ENCODE measurements at regions not wholly inside any gene's neighbourhood (a gene's known extent, or its start where the extent isn't known, plus 50 kb on each side); places are given as distances from the start of the nearest gene placed in this dataset.

DNA sequence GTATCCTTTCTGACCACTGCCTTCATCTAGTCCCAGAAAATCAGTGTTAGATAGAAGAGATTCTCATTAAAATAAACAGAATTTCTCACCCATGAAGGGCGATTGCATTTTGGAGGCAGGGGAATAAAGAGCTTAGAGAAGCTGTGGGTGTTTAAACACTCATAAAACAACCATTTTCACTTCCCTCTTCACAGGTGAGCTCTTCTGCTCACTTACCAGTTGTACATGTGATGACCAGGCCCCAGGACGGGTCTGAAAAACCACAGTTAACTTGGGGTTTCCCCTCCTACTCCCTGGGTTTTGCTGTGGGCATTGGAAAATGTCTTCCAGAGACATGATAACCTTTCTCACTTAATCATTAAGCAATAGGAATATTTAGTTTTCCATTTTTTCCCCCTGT lies 411.6 kb upstream of the DPP6 start:
- Histone ChIP-seq H3K4me3 (no peak overlapping the region), H3K9ac (ENCODE audit: insufficient read depth in 1 of 2, low read length in 2 of 2) (no peak overlapping the region), H3K27ac (ENCODE audit: low read depth in 1 of 2, low read length in 1 of 2) (no peak overlapping the region), H3K9me3 (ENCODE audit: control insufficient read depth in 4 of 4, insufficient read depth in 3 of 4, low read length in 3 of 4) (peaks cover 0 to 8% (median 2%) of the 10 kb centered on the region in 4 donors), H3K4me1 (ENCODE audit: control insufficient read depth in 5 of 5, insufficient read depth in 5 of 5, low read length in 5 of 5) (peaks cover 0 to 3% (median 0%) of the 10 kb centered on the region in 5 donors), H3K36me3 (ENCODE audit: control insufficient read depth in 4 of 4, insufficient read depth in 4 of 4, low read length in 4 of 4) (no peaks in the 10 kb centered on the region), H3K27me3 (ENCODE audit: control insufficient read depth in 3 of 3, insufficient read depth in 3 of 3, low read length in 2 of 3) (no peaks in the 10 kb centered on the region)
- TF ChIP-seq, protein P1, sequence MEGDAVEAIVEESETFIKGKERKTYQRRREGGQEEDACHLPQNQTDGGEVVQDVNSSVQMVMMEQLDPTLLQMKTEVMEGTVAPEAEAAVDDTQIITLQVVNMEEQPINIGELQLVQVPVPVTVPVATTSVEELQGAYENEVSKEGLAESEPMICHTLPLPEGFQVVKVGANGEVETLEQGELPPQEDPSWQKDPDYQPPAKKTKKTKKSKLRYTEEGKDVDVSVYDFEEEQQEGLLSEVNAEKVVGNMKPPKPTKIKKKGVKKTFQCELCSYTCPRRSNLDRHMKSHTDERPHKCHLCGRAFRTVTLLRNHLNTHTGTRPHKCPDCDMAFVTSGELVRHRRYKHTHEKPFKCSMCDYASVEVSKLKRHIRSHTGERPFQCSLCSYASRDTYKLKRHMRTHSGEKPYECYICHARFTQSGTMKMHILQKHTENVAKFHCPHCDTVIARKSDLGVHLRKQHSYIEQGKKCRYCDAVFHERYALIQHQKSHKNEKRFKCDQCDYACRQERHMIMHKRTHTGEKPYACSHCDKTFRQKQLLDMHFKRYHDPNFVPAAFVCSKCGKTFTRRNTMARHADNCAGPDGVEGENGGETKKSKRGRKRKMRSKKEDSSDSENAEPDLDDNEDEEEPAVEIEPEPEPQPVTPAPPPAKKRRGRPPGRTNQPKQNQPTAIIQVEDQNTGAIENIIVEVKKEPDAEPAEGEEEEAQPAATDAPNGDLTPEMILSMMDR (IDR thresholded peaks at IDR 0.05; ENCODE audit: control extremely low read depth, extremely low read depth), result no peak
- ATAC-seq (ENCODE audit: insufficient read depth, low FRiP score) (no peak), DNase-seq (no peak)
- 66 to 73% methylated on average over 2 of the region's 2 CpGs for WGBS, 2 donors

DNA sequence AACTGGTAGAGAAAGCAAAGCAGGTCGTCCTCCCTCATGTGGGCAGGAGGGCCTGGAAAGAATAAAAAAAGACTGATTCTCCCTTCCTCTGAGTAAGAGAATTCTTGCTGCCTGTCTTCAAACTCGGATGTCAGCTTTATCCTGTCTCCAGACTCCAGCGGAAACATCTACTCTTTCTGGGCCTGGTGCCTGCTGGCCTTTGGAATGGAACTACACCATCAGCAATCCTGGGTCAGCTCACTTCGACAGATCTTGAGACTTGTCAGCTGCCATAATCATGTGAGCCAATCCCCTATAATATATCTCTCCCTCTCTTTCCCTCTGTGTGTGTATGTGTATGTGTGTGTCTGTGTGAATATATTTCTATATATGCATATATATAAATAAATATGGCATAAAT lies 411.0 kb upstream of the DPP6 start:
- 58 to 67% methylated on average over 4 of the region's 4 CpGs for WGBS, 2 donors
- ATAC-seq (ENCODE audit: insufficient read depth, low FRiP score) (no peak), DNase-seq (peak; percentile 67 to 92 (median 75))
- Histone ChIP-seq H3K4me3 (no peak overlapping the region), H3K27ac (ENCODE audit: low read depth in 1 of 2, low read length in 1 of 2) (no peak overlapping the region), H3K36me3 (ENCODE audit: control insufficient read depth in 4 of 4, insufficient read depth in 4 of 4, low read length in 4 of 4) (no peaks in the 10 kb centered on the region), H3K4me1 (ENCODE audit: control insufficient read depth in 5 of 5, insufficient read depth in 5 of 5, low read length in 5 of 5) (peaks cover 0 to 3% (median 0%) of the 10 kb centered on the region in 5 donors), H3K9me3 (ENCODE audit: control insufficient read depth in 4 of 4, insufficient read depth in 3 of 4, low read length in 3 of 4) (peaks cover 0 to 8% (median 2%) of the 10 kb centered on the region in 4 donors), H3K9ac (ENCODE audit: insufficient read depth in 1 of 2, low read length in 2 of 2) (no peak overlapping the region), H3K27me3 (ENCODE audit: control insufficient read depth in 3 of 3, insufficient read depth in 3 of 3, low read length in 2 of 3) (no peaks in the 10 kb centered on the region)
- TF ChIP-seq, protein P1 (IDR thresholded peaks at IDR 0.05; ENCODE audit: control extremely low read depth, extremely low read depth), result no peak

- Histone ChIP-seq H3K27ac (ENCODE audit: low read depth in 1 of 2, low read length in 1 of 2) (no peak overlapping the region), H3K9me3 (ENCODE audit: control insufficient read depth in 4 of 4, insufficient read depth in 3 of 4, low read length in 3 of 4) (peaks cover 0 to 8% (median 2%) of the 10 kb centered on the region in 4 donors), H3K4me1 (ENCODE audit: control insufficient read depth in 5 of 5, insufficient read depth in 5 of 5, low read length in 5 of 5) (peaks cover 0 to 3% (median 0%) of the 10 kb centered on the region in 5 donors), H3K4me3 (no peak overlapping the region), H3K36me3 (ENCODE audit: control insufficient read depth in 4 of 4, insufficient read depth in 4 of 4, low read length in 4 of 4) (no peaks in the 10 kb centered on the region), H3K27me3 (ENCODE audit: control insufficient read depth in 3 of 3, insufficient read depth in 3 of 3, low read length in 2 of 3) (no peaks in the 10 kb centered on the region), H3K9ac (ENCODE audit: insufficient read depth in 1 of 2, low read length in 2 of 2) (no peak overlapping the region)
- TF ChIP-seq, protein P1 (IDR thresholded peaks at IDR 0.05; ENCODE audit: control extremely low read depth, extremely low read depth), result no peak
- DNase-seq (no peak), ATAC-seq (ENCODE audit: insufficient read depth, low FRiP score) (no peak)
These were observed 409.2 kb upstream of the DPP6 start for GRCh38 chr7:153642989-153643388.

DNA sequence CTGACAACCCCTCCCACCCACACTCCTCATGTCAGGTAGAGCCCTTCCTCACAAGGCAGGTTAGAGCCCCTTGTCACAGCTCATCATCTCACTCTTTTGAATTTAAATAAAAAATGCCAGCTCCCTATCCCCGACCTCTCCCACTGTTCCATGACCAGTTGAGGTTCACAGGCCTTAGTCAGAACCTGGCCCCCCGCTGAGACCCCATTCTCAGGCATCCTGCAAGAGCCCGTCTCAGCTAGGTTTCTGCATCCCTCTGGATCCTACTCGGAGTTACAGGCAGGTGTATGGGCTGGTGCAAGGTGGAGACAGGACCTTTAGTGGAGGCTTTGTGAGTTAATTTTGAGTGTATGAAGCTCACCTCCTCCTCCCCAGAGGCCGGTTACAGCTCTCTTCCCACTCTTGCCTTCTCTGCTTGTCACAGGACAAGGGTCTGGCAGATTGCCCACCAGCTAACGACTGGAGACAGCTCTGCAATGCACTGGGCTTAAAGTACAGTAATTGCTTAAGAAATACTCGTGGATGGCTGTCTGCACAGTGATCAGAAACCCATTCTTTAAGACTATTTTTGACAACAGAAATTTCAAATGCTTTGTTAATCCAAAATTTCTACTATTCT lies 394.9 kb upstream of the DPP6 start:
- no peak overlapping the region for H3K4me3 ChIP-seq
- 43 to 64% methylated on average over 7 of the region's 7 CpGs for WGBS, 2 donors
- ATAC-seq (ENCODE audit: insufficient read depth, low FRiP score), result no peak

More for the DNA sequence above, 394.9 kb upstream of the DPP6 start:
- H3K36me3 ChIP-seq (ENCODE audit: control insufficient read depth in 4 of 4, insufficient read depth in 4 of 4, low read length in 4 of 4), result no peaks in the 10 kb centered on the region
- H3K27me3 ChIP-seq (ENCODE audit: control insufficient read depth in 3 of 3, insufficient read depth in 3 of 3, low read length in 2 of 3), result no peaks in the 10 kb centered on the region
- no peak overlapping the region for H3K9ac ChIP-seq (ENCODE audit: insufficient read depth in 1 of 2, low read length in 2 of 2)
- peaks cover 0 to 17% (median 2%) of the 10 kb centered on the region in 4 donors for H3K9me3 ChIP-seq (ENCODE audit: control insufficient read depth in 4 of 4, insufficient read depth in 3 of 4, low read length in 3 of 4)
- DNase-seq, result peak in 1 of 3 donors; percentile 10
- TF ChIP-seq, protein P1 (IDR thresholded peaks at IDR 0.05; ENCODE audit: control extremely low read depth, extremely low read depth), result no peak
- H3K4me1 ChIP-seq (ENCODE audit: control insufficient read depth in 5 of 5, insufficient read depth in 5 of 5, low read length in 5 of 5), result no peaks in the 10 kb centered on the region
- no peak overlapping the region for H3K27ac ChIP-seq (ENCODE audit: low read depth in 1 of 2, low read length in 1 of 2)

Data from lung (tissue), 11 donors.